HepG2 (cell line): ENCODE measurements at regions not wholly inside any gene's neighbourhood (a gene's known extent, or its start where the extent isn't known, plus 50 kb on each side); places are given as distances from the start of the nearest gene placed in this dataset.

Source experiments
- NR1H2 ChIP-seq: sonication (generic); formaldehyde crosslinking; IDR thresholded peaks from 2 replicates; pipeline ENCODE4 v1.8.1; 2022; ENCODE audit warnings: low read depth, missing genetic modification reagents, borderline replicate concordance
- RARA ChIP-seq: IDR thresholded peaks from 2 replicates; pipeline ENCODE4 v1.6.1; 2016; ENCODE audit warnings: missing genetic modification reagents, missing compliant biosample characterization

GRCh38 chr4:145338568-145338967 lies 143.1 kb upstream of the SMAD1 start:
- TF ChIP-seq RARA (CRISPR knock-in tag) = no peak
- TF ChIP-seq NR1H2 = no peak
